NCI-H82 treated with DMSO at 0.1 percent for 48 hours (cell line): ENCODE measurements at regions not wholly inside any gene's neighbourhood (a gene's known extent, or its start where the extent isn't known, plus 50 kb on each side); places are given as distances from the start of the nearest gene placed in this dataset.
"Not testable (repeated sequence)": the region's sequence is repeated elsewhere in the genome, so short reads cannot be mapped to it uniquely, and the experiment has no call there.

ENCODE experiments used
- DNase-seq: peaks from one replicate; lab custom pipeline; 2025; ENCODE audit not compliant: unreplicated experiment; lab: John Stamatoyannopoulos, UW

DNA sequence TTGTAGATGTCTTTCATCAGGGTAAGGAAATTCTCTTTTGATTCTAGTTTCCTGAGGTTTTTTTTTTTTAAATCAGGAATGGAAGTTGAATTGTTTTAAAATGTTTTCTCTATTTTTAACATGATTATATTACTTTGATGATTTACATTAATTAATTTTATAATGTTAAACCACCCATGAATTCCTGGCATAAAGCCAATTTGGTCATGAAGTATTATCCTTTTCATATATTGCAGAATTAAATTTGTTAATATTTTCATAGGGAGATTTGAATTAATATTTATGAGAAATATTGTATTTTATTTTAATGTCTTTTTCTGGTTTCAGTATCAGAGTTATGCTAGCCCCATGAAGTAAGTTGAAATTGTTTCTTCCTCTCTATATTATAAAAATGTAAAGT is 144.6 kb downstream of the MAIP1 start:
- DNase-seq: no peak

DNA sequence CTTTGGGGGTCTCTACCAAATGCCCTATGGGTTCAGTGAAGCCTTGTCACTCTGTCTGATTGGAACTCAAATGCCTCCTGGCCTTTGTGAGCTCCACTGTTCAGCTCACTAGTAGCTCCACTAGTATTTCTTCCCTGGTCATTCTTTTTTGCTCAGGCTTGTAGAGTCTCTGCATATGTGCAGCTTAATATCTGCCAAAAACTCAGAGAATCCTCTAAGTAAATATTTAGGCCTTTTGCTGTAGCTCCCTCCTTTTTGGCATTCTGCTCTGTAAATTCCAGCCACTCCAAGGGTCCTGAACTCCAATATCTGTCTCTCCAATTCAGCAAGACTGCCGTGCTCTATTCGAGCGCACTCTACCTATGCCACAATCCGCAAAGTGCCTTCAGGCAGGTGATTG is 146.5 kb downstream of the MAIP1 start:
- DNase-seq: no peak

DNA sequence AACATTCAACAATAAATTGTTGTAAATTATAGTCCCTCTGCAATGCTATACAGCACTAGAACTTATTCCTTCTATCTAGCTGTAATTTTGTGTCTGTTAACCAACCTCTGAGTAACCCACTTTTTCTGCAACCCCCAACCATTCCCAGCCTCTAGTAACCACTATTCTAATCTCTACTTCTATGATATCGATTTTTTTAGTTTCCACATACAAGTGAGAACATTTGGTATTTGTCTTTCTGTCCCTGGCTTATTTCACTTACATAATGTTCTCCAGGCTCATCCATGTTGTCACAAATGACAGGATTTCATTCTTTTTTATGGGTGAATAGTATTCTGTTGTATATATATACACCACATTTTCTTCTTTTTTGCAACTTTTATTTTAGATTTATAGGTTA is 147.6 kb downstream of the MAIP1 start:
- DNase-seq: no peak

GRCh38 chr2:200104015-200104414 is 148.6 kb downstream of the MAIP1 start:
- no peak for DNase-seq

DNA sequence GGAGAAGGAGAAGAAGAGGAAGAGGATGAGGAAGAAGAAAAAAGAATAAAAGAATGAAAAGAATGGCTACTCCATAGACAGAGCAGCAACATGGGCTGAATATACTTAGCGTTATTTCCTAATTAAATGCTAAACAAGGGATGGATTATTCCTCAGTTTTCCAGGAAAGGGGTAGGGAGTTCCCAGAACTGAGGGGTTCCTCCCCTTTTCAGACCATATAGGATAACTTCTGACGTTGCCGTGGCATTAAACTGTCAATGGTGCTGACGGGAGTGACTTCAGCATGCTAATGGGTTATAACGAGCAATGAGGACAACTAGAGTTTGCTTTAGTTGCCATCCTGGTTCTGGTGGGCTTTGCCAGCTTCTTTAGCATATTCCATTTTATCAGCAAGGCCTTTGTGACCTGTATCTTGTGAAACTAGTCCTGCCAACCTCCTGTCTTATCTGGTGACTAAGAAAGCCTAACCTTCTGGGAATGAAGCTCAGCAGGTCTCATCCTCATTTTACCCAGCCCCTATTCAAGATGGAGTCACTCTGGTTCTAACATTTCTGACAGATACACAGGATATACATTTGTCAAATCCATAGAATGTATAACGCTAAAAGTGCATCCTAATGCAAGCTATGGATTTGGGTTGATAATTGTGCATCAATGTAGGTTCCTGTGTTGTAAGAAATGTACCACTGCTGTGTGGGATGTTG is 152.3 kb downstream of the MAIP1 start:
- DNase-seq: no peak

DNA sequence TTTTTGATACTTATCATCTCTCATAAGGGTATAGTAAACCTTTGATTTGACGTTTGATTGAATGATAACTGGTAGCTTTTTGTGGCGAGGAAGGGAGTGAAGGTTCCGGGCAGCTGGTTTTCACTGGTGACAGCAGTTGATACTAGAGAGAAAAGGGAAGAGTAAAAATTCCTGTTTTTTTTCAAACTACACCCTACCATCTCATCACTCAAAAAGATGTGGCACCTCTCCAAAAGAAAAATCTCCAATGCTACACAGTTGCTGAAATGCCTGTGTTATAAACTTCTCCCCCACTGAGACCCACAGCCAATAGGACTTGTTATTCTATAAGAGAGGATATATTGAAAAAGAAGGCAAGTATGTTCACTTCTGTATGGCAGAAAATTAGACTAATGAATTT is 154.0 kb downstream of the MAIP1 start:
- DNase-seq: no peak

DNA sequence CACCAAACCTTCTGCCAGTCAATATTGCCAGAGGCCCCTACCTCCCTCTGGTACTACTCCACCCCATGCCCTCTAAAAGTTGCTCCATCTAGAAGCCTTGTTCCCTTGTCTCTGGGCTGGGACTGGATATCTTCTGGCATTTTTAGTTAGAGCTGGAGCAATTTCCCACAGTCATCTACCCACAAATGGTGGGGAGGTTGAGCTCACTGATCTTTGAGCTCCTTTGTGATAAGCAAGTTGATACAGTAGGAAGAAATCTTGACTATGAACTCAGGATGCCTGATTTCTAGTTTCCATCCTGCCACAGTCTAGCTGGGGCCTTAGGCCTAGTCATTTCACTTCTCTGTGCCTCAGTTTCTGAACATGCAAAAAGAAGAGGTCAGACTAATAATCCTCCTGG is 155.0 kb downstream of the MAIP1 start:
- no peak for DNase-seq

GRCh38 chr2:200113016-200113799 is 157.8 kb downstream of the MAIP1 start:
- DNase-seq: not testable (repeated sequence)

DNA sequence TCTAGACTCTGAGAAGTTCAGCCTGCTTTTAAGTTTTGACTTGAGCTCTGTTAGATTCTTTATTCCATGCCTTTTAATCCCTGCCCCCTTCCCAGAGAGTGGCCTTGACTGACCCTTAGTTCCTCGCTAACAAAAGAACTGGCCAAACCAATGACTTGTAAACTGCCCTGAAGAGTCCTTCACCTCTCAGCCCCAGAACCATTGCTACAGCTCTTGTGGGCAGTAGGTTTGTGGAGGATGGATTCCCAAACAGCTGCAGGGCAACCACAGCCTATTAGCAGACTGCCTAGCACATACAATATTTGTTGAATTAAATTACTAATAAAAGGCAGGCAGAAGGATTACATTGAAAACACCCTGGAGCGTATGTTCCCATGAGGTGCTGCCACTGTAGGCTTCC is 163.9 kb downstream of the MAIP1 start:
- DNase-seq: no peak

- DNase-seq: no peak
Observed at GRCh38 chr2:200121931-200122330, 166.5 kb downstream of the MAIP1 start.

GRCh38 chr2:200122683-200123082 is 167.3 kb downstream of the MAIP1 start:
- DNase-seq: no peak

DNA sequence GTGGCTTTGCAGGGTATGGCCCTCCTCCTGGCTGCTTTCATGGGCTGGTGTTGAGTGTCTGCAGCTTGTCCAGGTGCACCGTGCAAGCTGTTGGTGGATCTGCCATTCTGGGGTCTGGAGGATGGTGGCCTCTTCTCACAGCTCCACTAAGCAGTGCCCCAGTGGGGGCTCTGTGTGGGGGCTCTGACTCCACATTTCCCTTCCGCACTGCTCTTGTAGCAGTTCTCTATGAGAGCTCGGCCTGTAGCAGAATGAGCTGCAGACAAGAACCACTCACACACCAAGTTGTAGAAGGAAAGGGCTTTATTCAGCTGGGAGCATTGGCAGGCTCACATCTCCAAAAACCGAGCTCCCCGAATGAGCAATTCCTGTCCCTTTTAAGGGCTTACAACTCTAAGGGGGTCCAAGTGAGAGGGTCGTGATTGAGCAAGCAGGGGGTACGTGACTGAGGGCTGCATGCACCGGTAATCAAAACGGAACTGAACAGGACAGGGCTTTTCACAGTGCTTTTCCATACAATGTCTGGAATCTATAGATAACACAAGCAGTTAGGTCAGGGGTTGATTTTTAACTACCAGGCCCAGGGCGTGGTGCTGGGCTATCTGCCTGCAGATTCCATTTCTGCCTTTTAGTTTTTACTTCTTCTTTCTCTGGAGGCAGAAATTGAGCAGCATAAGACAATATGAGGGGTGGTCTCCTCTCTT is 169.4 kb downstream of the MAIP1 start:
- DNase-seq: not testable (repeated sequence)

- no peak for DNase-seq
Observed at GRCh38 chr2:200125444-200126284, 170.3 kb downstream of the MAIP1 start.

GRCh38 chr2:200126285-200126670 is 170.9 kb downstream of the MAIP1 start:
- DNase-seq: not testable (repeated sequence)

DNA sequence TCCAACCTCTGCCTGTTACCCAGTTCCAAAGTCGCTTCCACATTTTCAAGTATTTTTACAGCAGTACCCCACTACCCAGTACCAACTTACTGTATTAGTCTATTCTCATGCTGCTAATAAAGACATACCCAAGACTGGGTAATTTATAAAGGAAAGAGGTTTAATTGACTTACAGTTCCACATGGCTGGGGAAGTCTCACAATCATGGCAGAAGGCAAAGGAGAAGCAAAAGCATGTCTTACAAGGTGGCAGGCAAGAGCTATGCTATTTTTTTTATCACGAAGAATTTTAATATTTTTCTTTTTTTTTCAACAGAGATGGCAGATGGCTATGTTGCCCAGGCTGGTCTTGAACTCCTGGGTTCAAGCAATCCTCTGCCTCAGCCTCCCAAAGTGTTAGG is 171.3 kb downstream of the MAIP1 start:
- DNase-seq: not testable (repeated sequence)

- DNase-seq: no peak
Observed at GRCh38 chr2:200127848-200128247, 172.5 kb downstream of the MAIP1 start.

- DNase-seq: no peak
Observed at GRCh38 chr2:200128296-200128695, 172.9 kb downstream of the MAIP1 start.

GRCh38 chr2:200129721-200130462 is 174.5 kb downstream of the MAIP1 start:
- no peak for DNase-seq

DNA sequence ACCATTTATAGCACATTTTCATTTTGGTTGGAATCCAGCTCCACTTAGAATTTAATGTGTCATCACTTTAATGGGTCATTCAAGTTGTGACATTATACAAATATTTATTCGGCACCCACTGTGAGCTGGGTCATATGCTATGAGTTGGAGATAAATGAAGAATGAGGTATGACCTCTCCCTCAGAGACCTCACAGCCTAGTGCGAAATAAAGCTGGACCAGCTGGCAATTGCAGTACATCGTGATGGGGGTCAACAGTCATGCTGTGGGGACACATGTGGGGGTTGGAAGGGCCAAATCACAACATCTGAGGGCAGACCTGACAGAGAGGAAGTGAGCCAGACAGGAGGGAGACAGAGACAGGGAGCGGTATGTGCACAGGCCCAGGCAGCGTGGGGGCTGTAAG is 175.4 kb downstream of the MAIP1 start:
- no peak for DNase-seq

DNA sequence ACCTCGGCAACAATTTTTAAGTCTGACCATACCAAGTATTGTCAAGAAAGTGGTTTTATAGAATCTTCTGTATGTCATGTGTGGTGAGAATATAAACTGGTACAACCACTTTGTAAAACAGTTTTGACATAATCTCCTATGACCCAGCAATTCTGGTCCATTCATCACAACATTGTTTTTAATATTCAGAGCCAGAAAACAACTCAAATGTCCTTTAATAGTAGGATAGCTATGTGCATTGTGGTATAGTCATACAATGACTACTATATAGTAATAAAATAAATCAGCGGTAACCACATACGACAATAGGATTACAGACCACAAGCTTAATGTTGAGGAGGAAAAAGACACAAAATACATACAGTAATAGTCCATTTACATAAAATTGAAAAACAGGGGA is 175.2 kb upstream of the SPATS2L start:
- DNase-seq: no peak
